IPS-11a (cell line): ENCODE measurements at regions not wholly inside any gene's neighbourhood (a gene's known extent, or its start where the extent isn't known, plus 50 kb on each side); places are given as distances from the start of the nearest gene placed in this dataset.

Experiments
- H3K4me3 ChIP-seq: one replicate; pipeline ENCODE4 v1.5.1; 2013; ENCODE audit warnings: low read depth, low read length, control low read depth

DNA sequence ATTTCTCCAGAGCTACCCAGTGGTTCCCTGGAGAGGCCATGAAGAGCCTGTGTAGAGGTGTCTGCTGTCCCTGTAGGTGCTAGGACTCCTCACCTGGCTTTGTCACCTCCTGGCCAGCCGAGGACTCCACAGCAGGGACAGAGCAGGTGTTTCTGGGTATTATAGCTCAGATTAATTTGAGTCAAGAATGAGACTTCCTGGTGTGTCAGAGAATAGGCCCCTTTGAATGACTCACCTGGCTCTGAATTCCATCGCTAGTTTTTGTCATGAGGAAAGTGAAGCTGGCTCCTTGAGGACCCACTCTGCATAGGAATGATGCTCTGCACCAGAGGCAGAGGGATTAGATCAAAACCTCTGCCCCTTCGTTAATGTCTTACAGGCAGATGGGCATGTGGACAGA lies 167.5 kb upstream of the TOPAZ1 start:
- no peak overlapping the region for H3K4me3 ChIP-seq

DNA sequence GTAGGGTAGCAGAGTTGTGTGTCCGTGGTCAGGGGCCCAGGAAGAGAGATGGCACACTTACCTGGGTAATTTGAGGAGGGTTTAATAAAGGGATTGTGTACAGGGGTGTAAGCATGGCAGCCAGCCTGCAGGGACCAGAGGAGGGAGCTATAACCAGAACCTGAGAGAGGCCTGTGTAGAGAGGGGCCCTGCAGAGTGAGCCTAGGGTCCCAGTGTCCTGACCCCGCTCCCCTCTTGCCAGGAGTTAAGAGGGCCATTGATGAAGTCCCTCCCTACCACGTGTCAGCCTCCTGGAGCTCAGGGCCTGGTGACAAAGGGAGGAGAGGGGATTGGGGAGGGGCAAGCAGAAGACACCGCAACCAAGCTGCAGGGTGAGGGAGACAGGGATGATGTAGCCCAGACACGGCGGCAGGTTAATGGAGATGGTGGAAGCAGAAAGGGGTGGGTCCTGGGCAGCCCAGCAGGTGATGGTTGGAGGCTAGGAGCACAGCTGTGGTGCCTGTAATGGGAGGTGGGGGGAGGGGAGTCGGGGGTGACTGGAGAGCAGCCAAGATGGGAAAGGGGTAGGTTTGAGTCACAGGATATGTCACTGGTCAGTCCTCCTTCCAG lies 165.4 kb upstream of the TOPAZ1 start:
- H3K4me3 ChIP-seq, result no peak overlapping the region

DNA sequence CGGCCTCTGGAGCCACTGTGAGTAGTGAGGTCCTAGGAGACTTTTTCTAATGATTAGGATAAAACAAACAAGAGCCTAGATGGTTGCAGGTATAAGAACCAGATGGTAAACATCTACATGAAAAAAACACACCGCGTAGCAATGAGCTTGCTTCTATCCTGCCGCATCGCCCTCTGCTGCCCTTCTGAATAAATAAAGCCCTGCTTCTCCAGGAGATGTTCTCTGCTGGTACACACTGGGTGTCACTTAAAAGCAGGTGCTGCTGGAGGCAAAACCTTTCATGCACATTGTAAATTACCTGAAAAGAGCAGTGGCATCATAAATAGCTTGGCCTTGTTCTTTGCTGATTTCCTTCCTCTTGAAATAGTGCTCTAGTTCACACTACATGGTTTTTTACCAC lies 164.4 kb upstream of the TOPAZ1 start:
- no peak overlapping the region for H3K4me3 ChIP-seq

DNA sequence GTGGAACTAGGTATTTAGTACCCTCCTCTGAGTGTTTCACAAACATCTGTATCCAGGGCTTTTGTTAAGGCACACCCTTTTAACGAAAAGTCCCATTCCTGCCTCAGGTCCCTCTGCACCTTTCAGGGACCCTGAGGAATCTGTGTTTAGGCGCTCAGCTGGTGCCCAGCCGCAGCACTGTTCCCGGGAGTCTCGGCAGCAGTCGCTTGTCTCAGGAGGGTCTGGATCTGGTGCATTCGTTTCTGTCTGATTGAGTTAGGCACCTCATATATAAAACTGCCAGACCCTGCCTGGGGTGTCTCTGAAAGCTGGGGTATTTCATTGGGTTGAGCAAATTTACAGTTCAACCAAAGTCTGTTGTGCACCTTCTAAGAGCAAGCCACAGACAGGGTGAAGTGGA lies 162.8 kb upstream of the TOPAZ1 start:
- no peak overlapping the region for H3K4me3 ChIP-seq

DNA sequence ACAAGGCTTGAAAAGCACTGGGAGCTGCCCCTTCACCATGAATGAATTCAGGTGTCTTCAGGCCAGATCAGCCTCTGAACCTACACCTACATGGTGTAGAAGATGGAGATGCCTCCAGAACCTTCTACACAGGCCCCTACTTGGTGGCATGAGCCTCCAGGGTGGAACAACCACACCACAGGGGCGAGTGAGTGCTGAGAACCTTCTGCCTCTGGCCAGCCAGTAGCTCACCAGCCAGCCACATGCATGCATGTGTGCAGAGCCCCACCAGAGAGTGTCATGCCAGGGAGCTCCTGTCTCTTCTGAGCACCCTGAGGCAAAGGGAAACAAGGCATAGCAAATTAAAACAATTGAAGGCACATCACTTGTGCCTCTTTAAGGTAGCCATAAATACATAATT lies 161.8 kb upstream of the TOPAZ1 start:
- no peak overlapping the region for H3K4me3 ChIP-seq

DNA sequence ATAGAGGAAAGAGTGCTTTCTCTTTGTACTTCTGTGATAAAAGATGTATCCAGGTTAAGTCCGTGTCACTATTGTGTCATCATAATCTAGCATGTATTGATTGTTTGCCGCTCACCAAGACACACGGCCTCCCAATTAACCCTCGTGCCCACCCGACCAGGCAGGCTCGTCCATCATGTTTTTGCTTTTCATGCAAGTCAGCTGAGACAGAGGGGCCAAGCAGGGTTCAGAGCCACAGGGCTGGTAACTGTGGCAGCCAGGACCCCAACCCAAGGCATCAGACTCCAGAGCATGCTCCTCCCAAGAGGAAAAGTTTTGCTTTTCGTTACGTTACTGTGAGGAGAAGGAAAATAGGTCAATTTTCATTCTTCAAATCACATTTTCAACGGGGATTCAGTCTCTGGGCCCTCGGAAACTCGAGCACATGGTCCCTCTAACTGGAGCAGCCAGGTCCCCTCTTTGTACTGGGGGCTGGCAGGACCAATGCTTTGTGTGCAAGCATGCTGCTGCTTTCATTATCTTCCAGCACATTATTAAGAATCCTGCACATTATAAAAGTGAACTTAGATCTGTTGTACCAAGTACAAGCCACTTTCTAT lies 161.1 kb upstream of the TOPAZ1 start:
- H3K4me3 ChIP-seq, result no peak overlapping the region

DNA sequence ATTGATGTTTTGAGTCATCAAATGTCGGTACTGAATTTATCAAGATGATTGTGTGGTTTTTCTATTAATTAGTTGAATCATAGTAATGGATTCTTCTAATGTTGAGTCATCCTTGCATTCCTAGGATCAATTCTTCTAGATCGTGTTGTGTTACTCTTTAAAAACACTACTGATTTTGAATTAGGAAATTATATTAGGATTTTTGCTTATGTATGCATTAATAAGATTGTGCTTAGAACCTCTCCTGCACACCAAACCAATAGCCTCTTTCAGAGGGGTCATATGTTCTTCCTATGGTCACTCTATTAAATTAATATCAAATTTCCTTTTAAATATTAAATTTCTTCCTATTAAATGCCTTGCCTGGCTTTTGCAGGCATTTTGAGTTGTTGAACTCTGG lies 151.7 kb upstream of the TOPAZ1 start:
- no peak overlapping the region for H3K4me3 ChIP-seq

DNA sequence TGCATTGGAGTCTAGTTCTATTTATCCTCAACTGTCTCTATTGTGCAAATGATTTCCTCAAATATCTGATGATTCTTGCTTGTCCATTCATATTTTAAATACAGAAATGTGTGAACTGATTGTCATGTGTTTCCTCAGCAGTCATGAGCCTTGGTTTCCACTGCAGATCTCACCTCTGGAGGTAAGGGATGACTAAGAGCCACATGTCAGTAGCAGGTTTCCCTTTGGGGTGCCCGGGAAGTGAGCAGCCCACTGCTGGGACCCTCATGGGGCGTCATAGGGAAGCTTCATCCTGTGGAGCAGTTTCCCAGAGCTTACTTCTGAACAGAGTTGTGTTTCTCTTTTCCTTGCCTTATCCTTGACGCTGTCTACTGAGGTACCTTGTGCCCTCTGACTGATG lies 149.2 kb upstream of the TOPAZ1 start:
- H3K4me3 ChIP-seq, result no peak overlapping the region

DNA sequence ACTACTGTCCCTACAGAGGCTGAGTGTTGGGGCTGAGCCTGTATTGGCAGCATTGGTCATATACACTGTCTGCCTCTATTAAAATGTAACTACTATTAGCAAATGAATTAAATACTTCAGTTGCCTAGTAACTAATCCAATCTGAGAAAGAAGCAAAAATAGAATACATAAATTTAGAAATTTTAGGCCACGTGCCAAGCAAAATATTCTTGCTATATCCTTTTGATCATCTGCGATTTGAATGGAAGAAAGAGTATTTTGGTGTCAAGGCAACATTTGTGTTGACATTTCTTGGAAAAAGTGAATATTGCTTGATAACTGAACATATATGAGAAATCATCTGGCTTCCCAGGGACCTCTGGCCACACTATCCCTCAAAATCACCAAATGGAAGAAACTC lies 148.2 kb upstream of the TOPAZ1 start:
- no peak overlapping the region for H3K4me3 ChIP-seq

DNA sequence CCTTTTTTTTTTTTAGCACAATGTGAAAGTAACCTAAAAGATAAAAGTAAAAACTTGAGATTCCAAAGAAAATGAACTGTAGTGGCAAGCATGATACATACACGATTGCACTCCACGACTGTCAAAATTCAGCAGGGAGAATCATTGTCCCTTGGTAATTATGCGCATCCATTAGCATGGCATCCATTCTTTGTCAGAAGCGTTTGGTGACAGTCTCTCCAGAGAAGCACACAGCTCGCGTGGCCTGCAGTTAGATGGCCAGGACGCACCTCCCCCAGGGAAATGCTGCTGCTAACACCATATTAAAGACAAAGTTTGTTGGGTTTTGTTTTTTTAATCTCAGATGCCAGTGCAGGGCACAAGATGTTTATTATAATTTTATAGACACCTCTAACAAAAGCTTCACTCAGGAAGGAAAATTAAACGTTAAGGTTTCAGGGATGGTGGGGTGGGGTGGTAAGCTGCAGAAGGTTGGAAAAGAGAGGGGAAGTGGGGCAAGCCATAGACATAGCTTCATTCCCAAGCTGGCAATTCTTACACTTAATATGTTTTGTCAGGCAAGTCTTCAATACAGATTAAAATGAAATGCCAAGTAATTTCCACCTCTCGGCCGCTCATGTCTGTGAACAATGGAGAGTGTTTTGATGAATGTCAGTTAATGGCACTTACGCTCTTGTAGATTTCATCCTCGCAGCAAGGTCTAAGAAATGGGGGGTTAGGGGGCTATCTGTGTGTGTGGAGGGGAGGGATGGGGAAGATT lies 142.8 kb upstream of the TOPAZ1 start:
- no peak overlapping the region for H3K4me3 ChIP-seq

DNA sequence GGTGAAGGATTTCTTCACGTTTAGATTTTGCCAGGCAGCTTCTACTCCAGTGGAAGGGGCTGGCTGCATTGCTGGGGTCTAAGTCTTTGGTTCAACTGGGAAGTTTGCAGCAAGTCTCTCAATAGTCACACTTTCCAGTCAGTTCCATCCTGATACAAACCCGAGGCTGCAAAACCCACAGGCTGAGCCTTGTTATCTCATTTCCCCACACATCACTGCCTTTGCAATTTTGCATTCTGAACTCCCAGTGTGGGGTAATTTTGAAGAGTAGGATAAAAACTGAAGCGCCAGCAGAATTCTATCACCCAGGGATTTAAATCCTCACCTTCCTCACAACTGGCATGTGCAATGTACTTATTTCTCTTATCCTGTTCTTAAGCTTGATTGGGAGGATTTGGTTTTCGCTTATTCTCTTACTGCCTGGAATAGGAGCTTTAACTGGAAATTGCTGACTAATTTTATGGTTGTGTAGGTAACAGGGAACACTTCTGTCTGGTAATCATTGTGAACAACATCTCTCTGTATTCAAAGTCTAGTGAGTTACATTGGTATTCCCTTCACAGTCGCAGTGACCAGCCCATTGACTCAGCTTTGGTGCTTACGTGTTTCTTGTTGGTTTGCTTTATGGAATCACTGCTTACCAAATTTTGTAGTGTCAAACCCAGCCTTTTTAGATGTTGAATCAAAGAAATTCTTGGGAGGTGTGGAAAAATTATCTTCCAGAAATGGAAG lies 142.0 kb upstream of the TOPAZ1 start:
- no peak overlapping the region for H3K4me3 ChIP-seq

DNA sequence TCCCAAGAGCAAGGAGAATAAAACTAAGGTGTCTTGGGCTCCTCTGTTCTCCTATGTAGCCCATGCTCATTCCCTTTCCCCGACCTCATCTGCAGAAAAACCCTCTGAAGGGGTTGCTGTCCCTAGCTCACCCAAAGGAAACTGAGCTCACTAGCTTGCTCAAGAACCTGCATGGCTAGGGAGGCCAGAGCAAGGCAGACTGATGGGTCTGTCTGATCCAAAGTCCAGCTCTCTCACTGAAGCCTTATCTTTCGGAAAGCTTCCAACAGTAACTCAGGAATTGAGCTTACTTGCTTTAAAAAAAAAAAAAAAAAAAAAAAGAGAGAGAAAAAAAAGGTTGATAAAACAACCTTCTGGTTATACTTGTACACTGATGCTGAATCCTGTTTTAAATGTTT lies 141.4 kb upstream of the TOPAZ1 start:
- no peak overlapping the region for H3K4me3 ChIP-seq

DNA sequence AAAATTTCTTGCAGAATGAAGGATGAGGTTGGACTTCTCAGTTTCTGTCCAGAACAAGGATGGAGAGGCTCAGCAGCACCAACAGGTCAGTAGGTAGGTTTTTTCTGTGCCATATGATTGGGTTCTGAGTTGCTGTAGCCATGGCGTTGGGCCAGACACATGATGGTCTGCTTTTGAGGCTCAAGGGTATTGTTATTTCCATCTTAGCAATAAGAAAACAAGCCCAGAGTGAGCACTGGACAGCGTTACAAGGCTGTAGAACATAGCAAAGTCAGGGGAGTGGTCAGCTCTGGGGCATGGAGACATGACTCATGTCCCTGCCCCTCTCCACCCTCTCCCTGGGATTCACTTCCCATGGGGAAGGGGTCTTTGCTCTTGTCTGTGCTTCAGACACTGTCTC lies 137.6 kb upstream of the TOPAZ1 start:
- H3K4me3 ChIP-seq, result no peak overlapping the region

DNA sequence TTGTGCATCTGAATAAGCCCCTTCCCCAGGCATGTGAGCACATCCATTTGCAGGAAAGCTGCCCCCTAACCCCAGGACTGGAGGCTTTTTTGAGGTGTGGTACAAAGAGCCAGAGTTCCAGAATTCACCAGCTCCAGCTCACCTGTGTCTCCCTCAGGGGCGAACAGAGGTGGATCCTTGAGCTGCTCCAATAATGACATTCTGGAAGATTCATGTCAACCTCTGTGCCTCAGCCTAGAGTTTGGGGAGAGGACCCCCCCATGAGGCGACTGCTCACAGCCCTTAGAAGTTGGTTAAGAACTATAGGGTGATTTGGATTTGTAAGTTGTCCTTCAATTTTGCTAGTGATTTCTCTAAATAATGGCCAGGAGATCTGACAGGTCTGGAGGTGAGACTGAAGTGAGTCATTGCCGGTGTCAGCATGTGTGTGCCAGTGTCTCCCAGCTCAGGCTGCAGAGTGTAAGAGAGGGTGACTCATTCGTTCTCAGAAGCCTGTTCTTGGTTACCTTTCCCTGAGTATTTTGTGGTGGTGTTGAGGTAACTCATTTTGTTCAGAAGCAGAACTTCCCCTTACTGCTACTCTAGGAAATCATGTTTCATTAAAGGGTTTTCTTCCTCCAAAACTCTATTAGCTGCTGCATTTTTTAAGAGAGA lies 136.9 kb upstream of the TOPAZ1 start:
- no peak overlapping the region for H3K4me3 ChIP-seq

DNA sequence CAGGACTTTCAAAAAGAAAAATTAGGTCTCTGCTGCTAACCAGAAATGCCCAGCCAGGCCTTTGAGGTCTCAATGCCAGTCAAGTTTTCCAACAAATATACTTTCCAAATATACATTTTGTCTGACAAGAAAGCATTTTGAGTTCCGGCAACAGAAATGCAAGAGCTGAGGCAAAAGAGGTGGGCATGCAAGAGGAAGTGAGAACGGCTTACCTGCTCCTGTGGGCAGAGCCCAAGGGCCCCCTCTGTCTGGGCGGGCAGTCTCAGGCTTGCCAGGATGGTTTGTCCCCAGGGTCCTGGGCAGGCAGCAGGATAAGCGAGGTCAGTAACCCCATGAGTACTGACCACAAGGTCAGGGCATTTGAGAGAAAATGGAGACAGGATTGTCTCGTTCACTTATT lies 136.1 kb upstream of the TOPAZ1 start:
- no peak overlapping the region for H3K4me3 ChIP-seq

DNA sequence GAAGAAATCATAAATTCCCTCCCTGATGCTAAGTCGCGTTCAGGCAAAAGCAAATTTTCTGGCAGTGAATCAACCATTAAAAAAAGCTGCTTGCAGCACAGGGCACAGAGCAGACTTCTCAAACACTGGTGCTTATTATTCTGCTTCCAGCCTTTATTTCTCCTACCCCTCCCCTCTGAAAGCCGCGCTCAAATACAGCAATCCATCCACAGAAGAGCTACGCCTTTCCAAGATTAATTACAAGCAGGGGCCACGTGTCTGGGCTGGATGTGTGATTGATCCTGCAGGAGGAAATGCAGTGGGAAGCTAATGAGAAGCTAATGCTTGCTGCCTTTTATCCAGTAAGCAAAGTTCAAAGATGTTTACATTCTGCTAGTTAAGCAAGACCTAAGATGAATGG lies 134.9 kb upstream of the TOPAZ1 start:
- H3K4me3 ChIP-seq, result no peak overlapping the region

DNA sequence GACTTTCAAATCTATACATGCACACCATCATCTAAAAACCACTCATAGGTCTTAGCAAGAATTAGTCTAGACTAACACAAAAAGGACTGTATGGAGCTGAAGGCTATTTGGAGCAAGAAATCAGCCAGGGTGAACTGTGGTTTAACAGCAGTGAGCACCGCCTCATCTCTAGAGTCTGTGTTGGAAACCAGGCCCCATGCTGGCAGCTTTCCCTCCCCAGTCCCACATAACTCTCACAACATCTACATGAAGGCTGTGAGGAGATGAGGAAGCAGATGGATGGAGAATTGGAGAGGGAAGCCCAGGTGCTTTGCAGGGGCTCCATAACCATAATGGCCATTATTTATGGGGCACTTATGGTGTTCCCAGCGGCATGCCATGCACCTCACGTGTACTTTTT lies 133.2 kb upstream of the TOPAZ1 start:
- H3K4me3 ChIP-seq, result no peak overlapping the region

DNA sequence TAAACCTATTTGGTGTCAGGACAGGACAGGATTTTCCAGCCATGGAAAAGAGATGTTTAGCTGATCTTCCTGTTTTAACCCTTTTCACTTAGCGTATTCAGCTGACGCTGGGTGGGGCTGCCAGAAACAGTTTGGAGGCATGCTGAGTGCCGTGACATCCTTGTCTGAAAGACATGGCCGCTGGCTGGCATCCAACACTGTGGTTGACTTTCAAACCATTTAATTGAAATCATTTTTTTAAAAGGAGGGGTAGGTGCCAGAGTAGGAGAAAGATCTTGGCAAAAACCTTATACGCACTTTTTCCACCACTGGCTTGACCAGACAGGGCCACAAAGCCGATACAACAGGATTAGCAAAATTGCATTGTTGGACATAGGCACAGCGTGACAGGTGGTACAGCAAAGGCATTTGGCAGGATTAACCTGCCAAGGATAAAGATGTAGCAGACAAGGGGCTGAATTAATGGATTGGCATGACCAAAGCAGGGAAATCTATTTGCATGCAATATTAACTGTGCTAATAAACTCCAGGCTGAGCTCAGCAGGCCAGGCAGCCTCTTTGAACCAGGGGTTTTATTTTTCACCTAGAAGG lies 131.8 kb upstream of the TOPAZ1 start:
- no peak overlapping the region for H3K4me3 ChIP-seq

DNA sequence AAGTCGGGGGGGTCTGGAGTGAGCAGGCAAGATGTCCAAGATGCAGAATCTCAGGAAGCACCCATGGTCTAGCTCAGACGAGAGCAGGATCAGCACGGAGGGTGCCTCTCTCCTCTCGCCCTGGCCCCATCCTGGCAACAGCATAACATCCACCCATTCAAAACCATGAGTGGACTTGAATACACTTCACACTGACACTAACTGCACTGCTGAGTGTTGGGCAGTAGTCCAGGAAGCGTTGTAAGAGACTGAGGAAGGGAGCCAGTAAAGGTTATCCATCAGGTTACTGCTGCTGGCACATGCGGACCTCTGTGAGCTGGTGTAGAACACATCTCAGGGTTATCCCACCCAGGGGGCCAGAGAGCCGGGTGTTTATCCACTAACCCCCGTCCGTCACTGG lies 131.0 kb upstream of the TOPAZ1 start:
- H3K4me3 ChIP-seq, result no peak overlapping the region

DNA sequence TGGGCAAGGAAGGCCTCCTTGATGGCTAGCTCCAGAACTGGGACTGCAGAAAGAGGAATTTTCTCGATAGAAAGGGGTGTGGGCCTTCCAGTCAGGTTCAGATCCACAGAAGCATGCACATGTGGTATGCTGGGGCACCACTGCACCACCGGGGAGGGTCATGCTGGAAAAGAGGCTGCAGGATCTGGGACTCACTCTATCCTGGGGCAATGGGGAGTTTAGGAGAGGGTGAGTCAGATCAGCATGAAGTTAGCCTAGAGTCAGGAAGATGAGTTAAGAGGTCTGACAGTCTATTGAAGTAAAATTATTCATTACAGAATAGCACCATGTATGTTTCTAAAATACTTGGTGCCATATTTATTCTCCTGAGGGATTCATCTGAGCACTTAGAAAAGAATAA lies 130.2 kb upstream of the TOPAZ1 start:
- H3K4me3 ChIP-seq, result no peak overlapping the region

DNA sequence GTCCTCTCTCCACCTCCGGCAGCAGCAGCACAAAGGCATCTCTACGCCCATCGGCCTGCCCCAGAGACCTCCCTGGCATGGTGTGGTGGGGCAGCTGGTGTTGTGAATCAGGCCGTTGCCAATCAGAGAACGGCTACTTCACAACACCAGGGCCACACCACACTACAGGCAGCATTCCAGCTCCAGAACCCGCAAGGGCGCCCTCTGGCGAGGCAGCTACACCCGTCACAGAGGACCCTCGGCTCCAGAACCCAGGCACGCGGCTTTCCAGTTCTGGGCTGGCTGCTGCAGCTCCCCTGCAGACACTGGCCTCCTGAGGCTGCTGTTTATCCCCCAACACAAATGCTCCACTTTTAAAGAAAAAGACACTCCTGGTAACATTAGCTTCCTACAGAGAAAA lies 127.5 kb upstream of the TOPAZ1 start:
- no peak overlapping the region for H3K4me3 ChIP-seq
